Keratinocyte (primary cell): ENCODE measurements at regions not wholly inside any gene's neighbourhood (a gene's known extent, or its start where the extent isn't known, plus 50 kb on each side); places are given as distances from the start of the nearest gene placed in this dataset.

ENCODE experiments used
- CTCF ChIP-seq, 3 experiments: IDR thresholded peaks in 1 of 3; conservative IDR thresholded peaks in 1 of 3; optimal IDR thresholded peaks in 1 of 3; 2 replicates in 2 of 3; 3 replicates in 1 of 3; pipeline versions ENCODE3 to v1.5.1; 2011; ENCODE audit warnings: low read length in 3 of 3, mild to moderate bottlenecking in 3 of 3, moderate library complexity in 2 of 3, control low read depth in 1 of 3, inconsistent platforms in 1 of 3; ENCODE audit not compliant: insufficient read depth in 2 of 3; ENCODE audit errors: extremely low read depth in 1 of 3
- EZH2 ChIP-seq: IDR thresholded peaks from one replicate; pipeline ENCODE4 v1.6.1; 2012; ENCODE audit warnings: inconsistent platforms, mild to moderate bottlenecking, low read length, moderate library complexity

GRCh38 chr18:39788383-39788782, 2166.7 kb upstream of the PIK3C3 start:
- TF ChIP-seq CTCF (optimal IDR thresholded peaks at IDR 0.05 in 1 of 3, IDR thresholded peaks at IDR 0.05 in 1 of 3, conservative IDR thresholded peaks at IDR 0.05 in 1 of 3; ENCODE audit: extremely low read depth in 1 of 3, insufficient read depth in 2 of 3, low read length in 3 of 3) (no peak), EZH2 (no peak)
